ENCODE measurements at regions not wholly inside any gene's neighbourhood (a gene's known extent, or its start where the extent isn't known, plus 50 kb on each side); places are given as distances from the start of the nearest gene placed in this dataset.
"Not testable (repeated sequence)": the region's sequence is repeated elsewhere in the genome, so short reads cannot be mapped to it uniquely, and the experiment has no call there.

- no peak overlapping the region for H3K4me3 ChIP-seq
- no peak for TF ChIP-seq CTCF (IDR thresholded peaks at IDR 0.05)
- no peak for DNase-seq (ENCODE audit: low spot score)
- H3K27ac ChIP-seq = no peak overlapping the region
These were observed 86.6 kb downstream of the ASB1 start for GRCh38 chr2:238513346-238513745.

- not testable (repeated sequence) for H3K27ac ChIP-seq; DNase-seq (ENCODE audit: low spot score); H3K4me3 ChIP-seq
These were observed 87.3 kb downstream of the ASB1 start for GRCh38 chr2:238514024-238514423.

GRCh38 chr2:238515377-238515776, 88.7 kb downstream of the ASB1 start:
- DNase-seq (ENCODE audit: low spot score) = no peak
- TF ChIP-seq CTCF (IDR thresholded peaks at IDR 0.05) = no peak
- H3K4me3 ChIP-seq = no peak overlapping the region
- no peak overlapping the region for H3K27ac ChIP-seq

GRCh38 chr2:238517209-238517608, 90.5 kb downstream of the ASB1 start:
- no peak for TF ChIP-seq CTCF (IDR thresholded peaks at IDR 0.05)
- Histone ChIP-seq H3K4me3 (no peak overlapping the region), H3K27ac (no peak overlapping the region)
- DNase-seq (ENCODE audit: low spot score) = no peak

GRCh38 chr2:238518172-238518820, 91.6 kb downstream of the ASB1 start:
- no peak for DNase-seq (ENCODE audit: low spot score)
- no peak for TF ChIP-seq CTCF (IDR thresholded peaks at IDR 0.05)
- H3K4me3 ChIP-seq = no peak overlapping the region
- no peak overlapping the region for H3K27ac ChIP-seq

GRCh38 chr2:238518821-238519186, 92.1 kb downstream of the ASB1 start:
- no peak overlapping the region for H3K27ac ChIP-seq
- H3K4me3 ChIP-seq = no peak overlapping the region
- TF ChIP-seq CTCF (IDR thresholded peaks at IDR 0.05) = no peak
- no peak for DNase-seq (ENCODE audit: low spot score)

- H3K4me3 ChIP-seq = no peak overlapping the region
These were observed 93.7 kb downstream of the ASB1 start for GRCh38 chr2:238520359-238520886.

More at GRCh38 chr2:238520359-238520886, 93.7 kb downstream of the ASB1 start:
- DNase-seq (ENCODE audit: low spot score) = no peak
- no peak for TF ChIP-seq CTCF (IDR thresholded peaks at IDR 0.05)
- H3K27ac ChIP-seq = no peak overlapping the region

All from coronary artery (tissue), 2 donors.